ENCODE measurements at regions not wholly inside any gene's neighbourhood (a gene's known extent, or its start where the extent isn't known, plus 50 kb on each side); places are given as distances from the start of the nearest gene placed in this dataset.

- dilution Hi-C loops (cut with MboI; ENCODE audit: extremely low pct_ligation_motif_present, low sequenced_read_pairs), result no loop called here
- no peaks in the 10 kb centered on the region for H3K79me2 ChIP-seq (ENCODE audit: control insufficient read depth, insufficient read depth, low read length)
- H3K4me3 ChIP-seq (ENCODE audit: control insufficient read depth in 2 of 3, extremely low read depth in 1 of 3, insufficient read depth in 2 of 3, low read depth in 1 of 3, low read length in 3 of 3), result no peak overlapping the region
- H3K36me3 ChIP-seq (ENCODE audit: control insufficient read depth in 2 of 2, extremely low read depth in 1 of 2, insufficient read depth in 2 of 2, low read length in 2 of 2), result no peaks in the 10 kb centered on the region
- H3K9me3 ChIP-seq (ENCODE audit: control insufficient read depth, low read depth, low read length), result no peaks in the 10 kb centered on the region
- no peak overlapping the region for H2AFZ ChIP-seq (ENCODE audit: control insufficient read depth, low read length)
- H3K9me1 ChIP-seq (ENCODE audit: control insufficient read depth, extremely low read depth, insufficient read depth, low read length), result no peaks in the 10 kb centered on the region
- DNase-seq (ENCODE audit: low read depth, low spot score) (no peak), FAIRE-seq (no peak)
- no peaks in the 10 kb centered on the region for H3K27me3 ChIP-seq (ENCODE audit: control insufficient read depth, extremely low read depth, insufficient read depth, low read length)
- H4K20me1 ChIP-seq (ENCODE audit: control insufficient read depth, extremely low read depth, insufficient read depth, low read length), result no peaks in the 10 kb centered on the region
- H3K27ac ChIP-seq (ENCODE audit: control insufficient read depth, insufficient read depth, low read length), result no peak overlapping the region
- no peaks in the 10 kb centered on the region for H3K4me1 ChIP-seq (ENCODE audit: control insufficient read depth, extremely low read depth, insufficient read depth, low read length)
- TF ChIP-seq EZH2 (IDR thresholded peaks at IDR 0.05; ENCODE audit: low read length) (no peak), CTCF (optimal IDR thresholded peaks at IDR 0.05 in 1 of 3, IDR thresholded peaks at IDR 0.05 in 1 of 3, conservative IDR thresholded peaks at IDR 0.05 in 1 of 3; ENCODE audit: extremely low read depth in 1 of 3, insufficient read depth in 2 of 3, low read length in 3 of 3) (no peak)
- H3K9ac ChIP-seq (ENCODE audit: control insufficient read depth, extremely low read depth, insufficient read depth, low read length), result no peak overlapping the region
- no peak overlapping the region for H3K4me2 ChIP-seq (ENCODE audit: control insufficient read depth, extremely low read depth, insufficient read depth, low read depth, low read length)
Observed at GRCh38 chr1:60695716-60696171, 386.6 kb upstream of the NFIA start.

GRCh38 chr1:60694980-60695379, 387.4 kb upstream of the NFIA start:
- H3K4me1 ChIP-seq (ENCODE audit: control insufficient read depth, extremely low read depth, insufficient read depth, low read length), result no peaks in the 10 kb centered on the region
- dilution Hi-C loops (cut with MboI; ENCODE audit: extremely low pct_ligation_motif_present, low sequenced_read_pairs), result no loop called here
- H2AFZ ChIP-seq (ENCODE audit: control insufficient read depth, low read length), result no peak overlapping the region
- DNase-seq (ENCODE audit: low read depth, low spot score) (no peak), FAIRE-seq (no peak)
- H3K9me3 ChIP-seq (ENCODE audit: control insufficient read depth, low read depth, low read length), result no peaks in the 10 kb centered on the region
- TF ChIP-seq CTCF (optimal IDR thresholded peaks at IDR 0.05 in 1 of 3, IDR thresholded peaks at IDR 0.05 in 1 of 3, conservative IDR thresholded peaks at IDR 0.05 in 1 of 3; ENCODE audit: extremely low read depth in 1 of 3, insufficient read depth in 2 of 3, low read length in 3 of 3) (no peak), EZH2 (IDR thresholded peaks at IDR 0.05; ENCODE audit: low read length) (no peak)
- no peaks in the 10 kb centered on the region for H3K79me2 ChIP-seq (ENCODE audit: control insufficient read depth, insufficient read depth, low read length)
- no peak overlapping the region for H3K4me3 ChIP-seq (ENCODE audit: control insufficient read depth in 2 of 3, extremely low read depth in 1 of 3, insufficient read depth in 2 of 3, low read depth in 1 of 3, low read length in 3 of 3)
- H3K4me2 ChIP-seq (ENCODE audit: control insufficient read depth, extremely low read depth, insufficient read depth, low read depth, low read length), result no peak overlapping the region
- H3K36me3 ChIP-seq (ENCODE audit: control insufficient read depth in 2 of 2, extremely low read depth in 1 of 2, insufficient read depth in 2 of 2, low read length in 2 of 2), result no peaks in the 10 kb centered on the region
- H4K20me1 ChIP-seq (ENCODE audit: control insufficient read depth, extremely low read depth, insufficient read depth, low read length), result no peaks in the 10 kb centered on the region
- H3K9ac ChIP-seq (ENCODE audit: control insufficient read depth, extremely low read depth, insufficient read depth, low read length), result no peak overlapping the region
- no peaks in the 10 kb centered on the region for H3K9me1 ChIP-seq (ENCODE audit: control insufficient read depth, extremely low read depth, insufficient read depth, low read length)
- no peak overlapping the region for H3K27ac ChIP-seq (ENCODE audit: control insufficient read depth, insufficient read depth, low read length)
- no peaks in the 10 kb centered on the region for H3K27me3 ChIP-seq (ENCODE audit: control insufficient read depth, extremely low read depth, insufficient read depth, low read length)

Measured in keratinocyte (primary cell).